GM21786 (cell line): ENCODE measurements at regions not wholly inside any gene's neighbourhood (a gene's known extent, or its start where the extent isn't known, plus 50 kb on each side); places are given as distances from the start of the nearest gene placed in this dataset.

Experiments
- ATAC-seq: cut with Tn5 transposase; IDR thresholded peaks from one replicate; pipeline ENCODE4 v1.9.1; 2021; ENCODE audit not compliant: unreplicated experiment

DNA sequence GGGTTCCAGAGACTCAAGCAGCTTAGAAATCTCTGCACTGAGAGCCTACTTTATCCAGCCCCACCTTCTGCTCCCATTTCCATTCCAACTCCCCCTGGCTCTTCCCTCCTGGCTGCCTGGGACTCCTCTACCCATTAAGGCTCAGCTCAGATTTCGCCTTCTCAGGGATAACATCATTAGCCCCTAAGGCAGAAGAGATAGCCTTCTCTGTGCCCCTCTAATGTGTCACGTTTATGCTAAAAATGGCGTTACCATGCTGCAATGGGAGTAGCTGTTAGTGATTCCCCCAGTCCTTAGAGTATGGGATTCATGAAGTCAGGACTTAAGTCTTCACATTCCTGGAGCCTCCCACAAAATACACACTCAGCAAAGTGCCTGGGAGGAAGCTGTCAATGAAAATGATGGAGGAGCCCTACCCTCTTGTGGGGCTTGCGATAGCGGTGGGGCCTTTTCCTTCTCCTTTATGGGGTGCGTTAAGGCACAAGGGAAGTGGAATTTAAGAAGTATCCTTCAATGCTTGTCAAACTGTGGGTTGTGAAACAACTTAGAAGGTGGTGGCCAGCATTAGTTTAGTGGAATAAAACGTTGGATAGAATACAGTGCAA is 144.7 kb upstream of the COPS8 start:
- no peak for ATAC-seq

- ATAC-seq, result no peak
Observed at GRCh38 chr2:236941551-236941950, 144.1 kb upstream of the COPS8 start.

- ATAC-seq, result no peak
Observed at GRCh38 chr2:236942554-236942953, 143.1 kb upstream of the COPS8 start.

- no peak for ATAC-seq
Observed at GRCh38 chr2:236943068-236943467, 142.6 kb upstream of the COPS8 start.

GRCh38 chr2:236943841-236944513 is 141.7 kb upstream of the COPS8 start:
- ATAC-seq, result no peak

DNA sequence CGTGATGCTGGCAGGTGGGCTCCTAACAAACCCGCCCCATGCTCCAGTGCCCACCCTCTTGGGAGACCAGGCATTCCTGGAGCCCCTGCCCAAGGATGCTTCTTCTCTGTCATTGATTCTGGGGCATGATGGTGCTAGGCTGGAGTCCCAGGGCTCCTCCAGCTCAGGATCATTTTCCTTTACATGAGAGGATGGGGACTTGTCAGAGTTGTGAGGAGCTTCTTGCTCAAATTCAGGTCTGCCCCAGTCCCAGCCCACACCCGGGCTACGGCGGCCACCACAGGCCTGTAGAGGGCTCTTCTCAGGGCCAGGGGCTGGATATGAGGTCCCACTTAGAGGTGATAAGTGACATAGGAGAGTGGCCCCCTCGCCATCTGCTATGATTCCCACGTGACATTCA is 141.1 kb upstream of the COPS8 start:
- no peak for ATAC-seq

- ATAC-seq, result no peak
Observed at GRCh38 chr2:236945431-236946016, 140.2 kb upstream of the COPS8 start.

- no peak for ATAC-seq
Observed at GRCh38 chr2:236946871-236947270, 138.8 kb upstream of the COPS8 start.

GRCh38 chr2:236947294-236947693 is 138.4 kb upstream of the COPS8 start:
- ATAC-seq, result no peak

- no peak for ATAC-seq
Observed at GRCh38 chr2:236947896-236948295, 137.8 kb upstream of the COPS8 start.

- no peak for ATAC-seq
Observed at GRCh38 chr2:236949089-236949905, 136.4 kb upstream of the COPS8 start.

GRCh38 chr2:236951830-236952475 is 133.7 kb upstream of the COPS8 start:
- ATAC-seq, result no peak

DNA sequence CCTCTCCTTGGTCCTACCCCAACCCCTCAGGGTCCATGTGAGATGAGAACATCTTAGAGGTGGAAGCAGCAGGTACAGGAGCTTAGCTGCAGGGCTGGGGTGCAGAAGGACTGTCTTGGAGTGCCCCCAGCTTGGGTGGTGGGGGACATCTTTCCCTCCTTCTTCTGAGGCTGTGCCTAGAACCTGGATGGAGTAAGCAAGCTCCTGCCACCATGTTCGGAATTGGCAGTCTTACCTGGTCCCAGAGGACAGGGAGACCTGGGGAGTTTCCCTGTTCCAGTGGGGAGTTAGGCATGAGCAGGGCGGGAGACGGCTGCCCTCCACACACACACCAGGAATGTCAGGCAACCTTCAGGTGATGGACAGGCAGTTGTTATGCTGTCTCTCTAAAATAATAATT is 131.0 kb upstream of the COPS8 start:
- ATAC-seq, result no peak

GRCh38 chr2:236955521-236956030 is 130.1 kb upstream of the COPS8 start:
- ATAC-seq, result no peak

- ATAC-seq, result no peak
Observed at GRCh38 chr2:236956031-236956618, 129.6 kb upstream of the COPS8 start.

DNA sequence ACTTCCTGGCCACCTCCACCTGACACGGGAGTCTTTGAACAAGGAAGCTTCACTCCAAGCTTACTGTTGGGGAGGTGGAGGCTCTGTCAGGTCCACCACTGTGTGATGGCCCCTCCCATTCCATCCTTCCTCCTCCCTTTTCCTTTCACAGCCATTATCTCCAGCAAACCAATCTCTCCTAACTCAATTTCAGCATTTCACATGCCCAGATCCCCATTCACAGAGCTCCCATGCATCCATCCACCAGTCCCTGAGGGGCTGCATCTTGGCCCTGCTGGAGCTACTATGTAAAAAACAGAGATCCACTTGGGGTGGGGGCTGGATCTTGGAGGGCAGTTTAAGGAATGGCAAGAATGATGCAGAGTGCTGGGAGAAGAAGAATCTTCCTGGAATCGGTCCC is 129.0 kb upstream of the COPS8 start:
- no peak for ATAC-seq

DNA sequence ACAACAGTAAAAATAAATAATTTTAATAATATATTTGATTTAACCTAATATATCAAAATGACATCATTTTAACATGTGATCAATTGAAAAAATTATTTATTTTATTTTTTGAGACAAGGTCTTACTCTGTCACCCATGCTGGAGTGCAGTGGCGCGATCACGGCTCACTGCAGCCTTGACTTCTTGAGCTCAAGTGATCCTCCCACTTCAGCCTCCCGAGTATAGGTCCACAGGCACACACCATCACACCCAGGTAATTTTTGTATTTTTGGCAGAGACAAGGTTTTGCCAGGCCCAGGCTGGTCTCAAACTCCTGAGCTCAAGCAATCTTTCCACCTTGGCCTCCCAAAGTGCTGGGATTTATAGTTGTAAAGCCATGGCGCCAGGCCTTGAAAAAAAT is 126.7 kb upstream of the COPS8 start:
- ATAC-seq, result no peak

DNA sequence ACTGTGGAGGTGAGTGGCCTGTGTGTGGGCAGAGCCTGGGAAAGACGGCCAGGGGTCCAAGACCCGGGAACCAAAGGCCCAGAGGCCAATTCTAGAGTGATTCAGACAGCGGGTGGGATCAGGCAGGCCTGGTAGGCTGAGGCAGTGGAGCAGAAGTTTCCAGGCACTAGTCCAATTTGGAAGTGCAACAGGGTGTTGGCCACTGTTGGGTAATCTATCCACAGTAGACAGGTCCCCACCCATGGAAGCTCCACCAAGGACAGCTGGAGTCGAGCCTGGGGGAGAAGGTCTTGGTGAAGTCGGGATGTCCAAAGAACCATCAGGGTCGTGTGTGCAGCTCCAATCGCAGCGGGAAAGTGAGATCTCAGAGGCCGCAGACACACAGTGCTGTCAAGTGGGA is 125.8 kb upstream of the COPS8 start:
- no peak for ATAC-seq

DNA sequence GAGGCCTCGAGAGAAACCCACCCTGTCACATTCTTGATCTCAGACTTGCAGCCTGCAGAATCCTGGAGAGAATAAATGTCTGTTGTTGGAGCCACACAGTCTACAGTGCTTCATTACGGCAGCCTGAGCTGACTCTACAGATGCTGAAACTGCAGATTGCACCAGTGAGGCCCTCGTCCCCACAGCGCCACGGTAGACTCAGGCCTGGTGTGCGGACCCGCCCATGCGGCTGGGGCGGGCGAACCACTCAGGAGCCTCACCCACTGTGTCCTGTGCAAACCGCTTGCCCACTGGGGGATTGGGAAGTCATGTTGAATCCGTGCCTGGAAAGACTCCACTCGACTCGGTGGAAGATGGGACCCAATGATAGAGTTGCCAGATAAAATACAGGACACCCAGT is 125.2 kb upstream of the COPS8 start:
- no peak for ATAC-seq

DNA sequence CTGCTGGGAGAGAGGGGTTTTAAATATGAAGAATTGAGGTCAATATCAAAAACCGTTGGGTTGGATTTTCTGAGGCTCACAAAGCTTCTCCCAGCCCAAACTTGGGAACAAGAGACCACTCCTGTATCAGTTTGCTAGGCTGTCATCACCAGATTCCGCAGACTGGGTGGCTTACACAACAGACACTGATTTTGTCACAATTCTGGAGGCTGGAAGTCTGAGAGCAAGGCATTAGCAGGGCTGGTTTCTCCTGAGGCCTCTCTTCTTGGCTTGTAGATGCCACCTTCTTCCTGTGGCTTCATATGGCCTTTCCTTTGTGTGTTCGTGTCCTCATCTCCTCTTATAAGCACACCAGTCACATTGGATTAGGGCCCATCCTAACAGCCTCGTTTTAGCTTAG is 122.9 kb upstream of the COPS8 start:
- ATAC-seq, result no peak
